Panc1 (cell line): ENCODE measurements at regions not wholly inside any gene's neighbourhood (a gene's known extent, or its start where the extent isn't known, plus 50 kb on each side); places are given as distances from the start of the nearest gene placed in this dataset.

Source experiments
- ATAC-seq: fragments of 200-7000 bp; cut with Tn5 transposase; 2 replicates; pipeline ENCODE4 v1.9.1; 2020; ENCODE audit warnings: mild to moderate bottlenecking, moderate library complexity
- BruUV-seq: library from RNA; stranded (reverse); fragments of 400-500 nt; replicated peaks from 2 replicates; lab custom pipeline; 2021; lab: Mats Ljungman, UMichigan
- CTCF ChIA-PET: fragments of 300-600 bp; sonication (Branson Sonifier 250); formaldehyde crosslinking; loops from one replicate; lab custom pipeline; 2022; ENCODE audit warnings: antibody characterized with exemption; lab: Charles Lee
- POLR2A ChIA-PET: fragments of 300-600 bp; sonication (Branson Sonifier 250); formaldehyde crosslinking; loops from one replicate; lab custom pipeline; 2022; ENCODE audit warnings: antibody characterized with exemption; lab: Charles Lee
- DNase-seq: peaks from one replicate; pipeline ENCODE4 v3.0.0-alpha.2; 2010; ENCODE audit warnings: low read depth, low spot score
- H3K27ac ChIP-seq: 2 replicates; pipeline ENCODE4 v1.5.1; 2011; ENCODE audit warnings: mild to moderate bottlenecking, low read length, inconsistent platforms
- H3K27me3 ChIP-seq: fragments of 200-500 bp; sonication (Bioruptor generic); 2 replicates; pipeline ENCODE4 v1.6.0; 2014; ENCODE audit warnings: low read length, inconsistent platforms; ENCODE audit not compliant: control insufficient read depth, insufficient read depth
- H3K36me3 ChIP-seq: fragments of 200-500 bp; sonication (Bioruptor generic); 2 replicates; pipeline ENCODE4 v1.5.1; 2014; ENCODE audit warnings: inconsistent platforms, mild to moderate bottlenecking, low read length, moderate library complexity; ENCODE audit not compliant: control insufficient read depth, insufficient read depth
- H3K4me1 ChIP-seq: 2 replicates; pipeline ENCODE4 v1.5.1; 2011; ENCODE audit warnings: inconsistent platforms, mild to moderate bottlenecking, low read length, moderate library complexity; ENCODE audit not compliant: control insufficient read depth, insufficient read depth
- H3K4me3 ChIP-seq, 2 experiments: 2 replicates each; pipeline ENCODE4 v1.5.1; 2011 to 2012; ENCODE audit warnings: low read depth in 2 of 2, low read length in 2 of 2, mild to moderate bottlenecking in 2 of 2, inconsistent platforms in 1 of 2, moderate library complexity in 1 of 2
- H3K9me3 ChIP-seq: fragments of 200-500 bp; sonication (Bioruptor generic); 2 replicates; pipeline ENCODE4 v1.5.1; 2014; ENCODE audit warnings: low read depth, mild to moderate bottlenecking, inconsistent platforms, low read length, moderate library complexity; ENCODE audit not compliant: control insufficient read depth, insufficient read depth
- CTCF ChIP-seq: fragments of 450-650 bp; IDR thresholded peaks from 2 replicates; pipeline ENCODE4 v1.5.1; 2017; ENCODE audit warnings: mild to moderate bottlenecking
- POLR2AphosphoS5 ChIP-seq: IDR thresholded peaks from 2 replicates; pipeline ENCODE4 v1.6.1; 2012; ENCODE audit warnings: mild to moderate bottlenecking, low read depth, low read length, moderate library complexity
- SIN3A ChIP-seq: IDR thresholded peaks from 2 replicates; pipeline ENCODE4 v1.6.1; 2012; ENCODE audit warnings: low read depth, mild to moderate bottlenecking, low read length, moderate library complexity, borderline replicate concordance; ENCODE audit not compliant: insufficient read depth
- TCF7L2 ChIP-seq: IDR thresholded peaks from 2 replicates; pipeline ENCODE4 v1.6.1; 2011; ENCODE audit warnings: mild to moderate bottlenecking, low read depth, low read length, inconsistent platforms
- in situ Hi-C: cut with HindIII; loops from 2 replicates; pipeline ENCODE4 v1.10.0; 2016; ENCODE audit warnings: low sequenced_read_pairs, low pct_unique_long_range_greater_than_20kb
- intact Hi-C: fragments of 100-400 bp; cut with micrococcal nuclease; formaldehyde crosslinking; loops from one replicate; pipeline ENCODE4 v1.10.0; 2022; ENCODE audit not compliant: unreplicated experiment
- TF ChIP-seq, protein P1 (sequence below), 2 experiments: IDR thresholded peaks; 2 replicates each; pipeline ENCODE4 v1.6.1; 2011 to 2012; ENCODE audit warnings: low read depth in 2 of 2, control low read depth in 1 of 2, low read length in 1 of 2, mild to moderate bottlenecking in 1 of 2, moderate library complexity in 1 of 2; ENCODE audit not compliant: insufficient read depth in 1 of 2

DNA sequence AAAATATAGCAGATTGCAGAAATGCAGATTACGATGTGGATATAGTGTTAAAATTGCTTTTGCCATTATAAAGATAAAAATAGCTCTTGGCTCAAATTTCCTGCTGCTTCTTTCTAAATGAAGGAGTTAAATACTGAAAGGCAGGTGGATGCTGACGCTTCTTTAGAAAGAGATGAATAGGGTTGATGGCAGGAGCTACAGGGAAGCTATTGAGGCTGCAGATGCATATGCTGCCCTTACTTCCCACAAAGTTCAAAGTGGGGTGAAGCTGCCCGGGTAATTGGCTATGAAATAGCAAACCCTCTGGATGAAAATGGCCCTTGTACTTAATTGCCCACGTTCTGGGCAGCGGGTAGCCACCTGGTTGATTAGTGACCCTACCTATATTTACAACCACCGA lies 379.5 kb downstream of the ZIC3 start:
- Histone ChIP-seq H3K27ac (no peak overlapping the region), H3K36me3 (no peaks in the 10 kb centered on the region), H3K27me3 (no peaks in the 10 kb centered on the region), H3K9me3 (no peaks in the 10 kb centered on the region), H3K4me3 (no peak overlapping the region), H3K4me1 (no peaks in the 10 kb centered on the region)
- BruUV-seq, result no TSS peak
- ATAC-seq (no peak), DNase-seq (no peak)
- in situ Hi-C loops (no loop called here), intact Hi-C loops (no loop called here)
- POLR2A ChIA-PET, result no interaction called here
- CTCF ChIA-PET, result no interaction called here
- TF ChIP-seq TCF7L2, result no peak
- TF ChIP-seq CTCF, result no peak
- TF ChIP-seq POLR2AphosphoS5, result no peak

- in situ Hi-C loops (no loop called here), intact Hi-C loops (no loop called here)
- no peaks in the 10 kb centered on the region for H3K36me3 ChIP-seq
- ChIA-PET POLR2A (no interaction called here), CTCF (no interaction called here)
- DNase-seq (no peak), ATAC-seq (no peak)
- H3K9me3 ChIP-seq, result no peaks in the 10 kb centered on the region
- H3K4me3 ChIP-seq, result no peak overlapping the region
- H3K27me3 ChIP-seq, result no peaks in the 10 kb centered on the region
- no peak for TF ChIP-seq SIN3A
- TF ChIP-seq TCF7L2, result no peak
- TF ChIP-seq, protein P1, sequence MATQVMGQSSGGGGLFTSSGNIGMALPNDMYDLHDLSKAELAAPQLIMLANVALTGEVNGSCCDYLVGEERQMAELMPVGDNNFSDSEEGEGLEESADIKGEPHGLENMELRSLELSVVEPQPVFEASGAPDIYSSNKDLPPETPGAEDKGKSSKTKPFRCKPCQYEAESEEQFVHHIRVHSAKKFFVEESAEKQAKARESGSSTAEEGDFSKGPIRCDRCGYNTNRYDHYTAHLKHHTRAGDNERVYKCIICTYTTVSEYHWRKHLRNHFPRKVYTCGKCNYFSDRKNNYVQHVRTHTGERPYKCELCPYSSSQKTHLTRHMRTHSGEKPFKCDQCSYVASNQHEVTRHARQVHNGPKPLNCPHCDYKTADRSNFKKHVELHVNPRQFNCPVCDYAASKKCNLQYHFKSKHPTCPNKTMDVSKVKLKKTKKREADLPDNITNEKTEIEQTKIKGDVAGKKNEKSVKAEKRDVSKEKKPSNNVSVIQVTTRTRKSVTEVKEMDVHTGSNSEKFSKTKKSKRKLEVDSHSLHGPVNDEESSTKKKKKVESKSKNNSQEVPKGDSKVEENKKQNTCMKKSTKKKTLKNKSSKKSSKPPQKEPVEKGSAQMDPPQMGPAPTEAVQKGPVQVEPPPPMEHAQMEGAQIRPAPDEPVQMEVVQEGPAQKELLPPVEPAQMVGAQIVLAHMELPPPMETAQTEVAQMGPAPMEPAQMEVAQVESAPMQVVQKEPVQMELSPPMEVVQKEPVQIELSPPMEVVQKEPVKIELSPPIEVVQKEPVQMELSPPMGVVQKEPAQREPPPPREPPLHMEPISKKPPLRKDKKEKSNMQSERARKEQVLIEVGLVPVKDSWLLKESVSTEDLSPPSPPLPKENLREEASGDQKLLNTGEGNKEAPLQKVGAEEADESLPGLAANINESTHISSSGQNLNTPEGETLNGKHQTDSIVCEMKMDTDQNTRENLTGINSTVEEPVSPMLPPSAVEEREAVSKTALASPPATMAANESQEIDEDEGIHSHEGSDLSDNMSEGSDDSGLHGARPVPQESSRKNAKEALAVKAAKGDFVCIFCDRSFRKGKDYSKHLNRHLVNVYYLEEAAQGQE (IDR thresholded peaks at IDR 0.05; ENCODE audit: insufficient read depth in 1 of 2, low read depth in 2 of 2, low read length in 1 of 2), result no peak
- TF ChIP-seq POLR2AphosphoS5, result no peak
- TF ChIP-seq CTCF, result no peak
- BruUV-seq, result no TSS peak
- H3K4me1 ChIP-seq, result no peaks in the 10 kb centered on the region
- no peak overlapping the region for H3K27ac ChIP-seq
Measured at GRCh38 chrX:137969191-137969590, 403.3 kb downstream of the ZIC3 start.
